CD4-positive, alpha-beta T cell (primary cell): ENCODE measurements at regions not wholly inside any gene's neighbourhood (a gene's known extent, or its start where the extent isn't known, plus 50 kb on each side); places are given as distances from the start of the nearest gene placed in this dataset.

Experiments used
- ATAC-seq: fragments of 200-7000 bp; cut with Tn5 transposase; one replicate; pipeline ENCODE4 v1.10.0; 2022; ENCODE audit warnings: mild to moderate bottlenecking; ENCODE audit not compliant: poor library complexity
- CTCF ChIA-PET: fragments of 350-600 bp; sonication (Branson Sonifier 250); formaldehyde crosslinking; loops from one replicate; lab custom pipeline; 2021; ENCODE audit warnings: antibody characterized with exemption, inconsistent platforms; lab: Charles Lee
- POLR2A ChIA-PET: fragments of 350-600 bp; sonication (Branson Sonifier 250); formaldehyde crosslinking; loops from one replicate; lab custom pipeline; 2021; ENCODE audit warnings: antibody characterized with exemption, inconsistent platforms; lab: Charles Lee
- DNase-seq, 14 experiments: peaks; one replicate each; pipeline ENCODE4 v3.0.0-alpha.2; 2013 to 2020; ENCODE audit warnings: mixed read lengths in 2 of 14
- H3K27ac ChIP-seq, 2 donors: one replicate each; pipeline versions ENCODE4 v1.5.1 to v1.7.0; 2013; ENCODE audit warnings: low read length in 2 of 2, low read depth in 1 of 2, mild to moderate bottlenecking in 1 of 2
- H3K27me3 ChIP-seq, 2 experiments: 1 replicate in 1 of 2; 2 replicates in 1 of 2; pipeline versions ENCODE4 v1.6.1 to v1.7.0; 2013; ENCODE audit warnings: low read length in 2 of 2, control low read depth in 1 of 2, mild to moderate bottlenecking in 1 of 2, moderate library complexity in 1 of 2; ENCODE audit not compliant: insufficient read depth in 2 of 2, control insufficient read depth in 1 of 2
- H3K36me3 ChIP-seq: one replicate; pipeline ENCODE4 v1.6.1; 2013; ENCODE audit warnings: low read length, control low read depth; ENCODE audit not compliant: insufficient read depth
- H3K4me1 ChIP-seq: one replicate; pipeline ENCODE4 v1.6.1; 2013; ENCODE audit warnings: low read length, control low read depth; ENCODE audit not compliant: insufficient read depth
- H3K4me3 ChIP-seq: one replicate; pipeline ENCODE4 v1.5.1; 2013; ENCODE audit warnings: mild to moderate bottlenecking, low read length, moderate library complexity
- H3K9me3 ChIP-seq, 2 experiments: 1 replicate in 1 of 2; 2 replicates in 1 of 2; pipeline versions ENCODE4 v1.6.1 to v1.7.0; 2013; ENCODE audit warnings: low read length in 2 of 2, mild to moderate bottlenecking in 2 of 2, control low read depth in 1 of 2, moderate library complexity in 1 of 2; ENCODE audit not compliant: control insufficient read depth in 1 of 2, insufficient read depth in 1 of 2
- H3K27ac Mint-ChIP-seq: one replicate; pipeline ENCODE4 v1.8.0; 2020; ENCODE audit warnings: mixed read lengths
- H3K27me3 Mint-ChIP-seq: one replicate; pipeline ENCODE4 v1.8.0; 2021; ENCODE audit warnings: mixed read lengths
- H3K36me3 Mint-ChIP-seq: one replicate; pipeline ENCODE4 v1.8.0; 2021; ENCODE audit warnings: low read depth, mixed read lengths
- H3K4me1 Mint-ChIP-seq: one replicate; pipeline ENCODE4 v1.8.0; 2021; ENCODE audit warnings: low read depth, mixed read lengths
- H3K4me3 Mint-ChIP-seq: one replicate; pipeline ENCODE4 v1.8.0; 2020; ENCODE audit warnings: mild to moderate bottlenecking, mixed read lengths
- H3K9me3 Mint-ChIP-seq: one replicate; pipeline ENCODE4 v1.8.0; 2020; ENCODE audit warnings: mixed read lengths
- intact Hi-C, 2 experiments: fragments of 100-400 bp; cut with DNase I in 1 of 2; cut with micrococcal nuclease in 1 of 2; formaldehyde crosslinking; loops; one replicate each; pipeline versions ENCODE4 v1.15.1 to v1.9.0; 2023 to 2025; cut with DNase I, micrococcal nuclease
- TF ChIP-seq, protein P1 (sequence below): fragments of 200-600 bp; IDR thresholded peaks from one replicate; pipeline ENCODE4 v1.8.0; 2022; ENCODE audit warnings: antibody characterized with exemption, mild to moderate bottlenecking

- Histone ChIP-seq H3K27me3 (peaks cover 7 to 18% of the 10 kb centered on the region in 2 experiments), H3K36me3 (no peaks in the 10 kb centered on the region), H3K9me3 (no peaks in the 10 kb centered on the region), H3K27ac (no peak overlapping the region), H3K4me3 (no peak overlapping the region), H3K4me1 (no peaks in the 10 kb centered on the region)
- DNase-seq (no peak), ATAC-seq (no peak)
- H3K4me3 Mint-ChIP-seq: no peak overlapping the region
- H3K9me3 Mint-ChIP-seq: peaks cover 3% of the 10 kb centered on the region
- intact Hi-C loops: no loop called here
- peaks cover 33% of the 10 kb centered on the region for H3K27me3 Mint-ChIP-seq
- TF ChIP-seq, protein P1, sequence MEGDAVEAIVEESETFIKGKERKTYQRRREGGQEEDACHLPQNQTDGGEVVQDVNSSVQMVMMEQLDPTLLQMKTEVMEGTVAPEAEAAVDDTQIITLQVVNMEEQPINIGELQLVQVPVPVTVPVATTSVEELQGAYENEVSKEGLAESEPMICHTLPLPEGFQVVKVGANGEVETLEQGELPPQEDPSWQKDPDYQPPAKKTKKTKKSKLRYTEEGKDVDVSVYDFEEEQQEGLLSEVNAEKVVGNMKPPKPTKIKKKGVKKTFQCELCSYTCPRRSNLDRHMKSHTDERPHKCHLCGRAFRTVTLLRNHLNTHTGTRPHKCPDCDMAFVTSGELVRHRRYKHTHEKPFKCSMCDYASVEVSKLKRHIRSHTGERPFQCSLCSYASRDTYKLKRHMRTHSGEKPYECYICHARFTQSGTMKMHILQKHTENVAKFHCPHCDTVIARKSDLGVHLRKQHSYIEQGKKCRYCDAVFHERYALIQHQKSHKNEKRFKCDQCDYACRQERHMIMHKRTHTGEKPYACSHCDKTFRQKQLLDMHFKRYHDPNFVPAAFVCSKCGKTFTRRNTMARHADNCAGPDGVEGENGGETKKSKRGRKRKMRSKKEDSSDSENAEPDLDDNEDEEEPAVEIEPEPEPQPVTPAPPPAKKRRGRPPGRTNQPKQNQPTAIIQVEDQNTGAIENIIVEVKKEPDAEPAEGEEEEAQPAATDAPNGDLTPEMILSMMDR: no peak
- no peaks in the 10 kb centered on the region for H3K36me3 Mint-ChIP-seq
- POLR2A ChIA-PET: no interaction called here
- H3K4me1 Mint-ChIP-seq: no peaks in the 10 kb centered on the region
- H3K27ac Mint-ChIP-seq: no peak overlapping the region
- CTCF ChIA-PET: no interaction called here
These were observed 206.7 kb upstream of the LINGO1 start for GRCh38 chr15:77839456-77839855.

- Mint-ChIP-seq H3K27ac (no peak overlapping the region), H3K4me3 (no peak overlapping the region), H3K9me3 (peaks cover 3% of the 10 kb centered on the region), H3K27me3 (peaks cover 29% of the 10 kb centered on the region), H3K4me1 (no peaks in the 10 kb centered on the region), H3K36me3 (no peaks in the 10 kb centered on the region)
- Histone ChIP-seq H3K27ac (no peak overlapping the region), H3K36me3 (no peaks in the 10 kb centered on the region), H3K9me3 (no peaks in the 10 kb centered on the region), H3K4me3 (no peak overlapping the region), H3K4me1 (no peaks in the 10 kb centered on the region), H3K27me3 (peaks cover 7 to 18% of the 10 kb centered on the region in 2 experiments)
- intact Hi-C loops: no loop called here
- ChIA-PET CTCF (no interaction called here), POLR2A (no interaction called here)
- TF ChIP-seq, protein P1: no peak
- no peak for ATAC-seq
- DNase-seq: no peak
These were observed 205.9 kb upstream of the LINGO1 start for GRCh38 chr15:77838595-77838994.

DNA sequence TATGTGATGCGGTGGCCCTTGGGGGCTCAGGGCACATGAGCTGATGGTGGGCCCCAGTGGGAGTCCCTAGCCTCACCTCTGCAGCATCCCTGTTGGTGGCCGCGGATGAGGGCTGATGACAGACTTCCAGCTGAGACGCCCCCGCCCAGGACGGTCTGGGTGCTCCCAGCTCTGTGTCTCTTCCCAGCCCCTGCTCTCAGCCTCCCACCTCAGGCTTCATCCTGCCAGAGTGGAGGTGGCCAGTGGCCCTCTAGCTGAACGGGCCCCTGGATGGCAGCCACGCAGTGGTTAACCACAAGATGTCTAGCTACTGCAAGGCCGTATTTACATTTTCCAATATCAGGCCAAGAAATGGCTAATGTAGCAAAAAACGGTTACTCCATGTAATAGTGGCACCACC, 205.3 kb upstream of the LINGO1 start:
- Histone ChIP-seq H3K27ac (no peak overlapping the region), H3K9me3 (no peaks in the 10 kb centered on the region), H3K4me3 (no peak overlapping the region), H3K4me1 (no peaks in the 10 kb centered on the region), H3K27me3 (peaks cover 7 to 18% of the 10 kb centered on the region in 2 experiments), H3K36me3 (no peaks in the 10 kb centered on the region)
- no peak for DNase-seq
- ChIA-PET CTCF (no interaction called here), POLR2A (no interaction called here)
- TF ChIP-seq, protein P1: no peak
- no peaks in the 10 kb centered on the region for H3K36me3 Mint-ChIP-seq
- H3K4me3 Mint-ChIP-seq: no peak overlapping the region
- ATAC-seq: no peak
- no peaks in the 10 kb centered on the region for H3K4me1 Mint-ChIP-seq
- H3K27ac Mint-ChIP-seq: no peak overlapping the region
- intact Hi-C loops: no loop called here
- peaks cover 29% of the 10 kb centered on the region for H3K27me3 Mint-ChIP-seq
- no peaks in the 10 kb centered on the region for H3K9me3 Mint-ChIP-seq
